NCI-H128 (cell line): ENCODE measurements at regions not wholly inside any gene's neighbourhood (a gene's known extent, or its start where the extent isn't known, plus 50 kb on each side); places are given as distances from the start of the nearest gene placed in this dataset.
A peak's percentile ranks its signal among the peaks of the same experiment; 100 is the strongest.
"Not testable (repeated sequence)": the region's sequence is repeated elsewhere in the genome, so short reads cannot be mapped to it uniquely, and the experiment has no call there.

Experiments used
- DNase-seq: peaks from one replicate; lab custom pipeline; 2025; ENCODE audit not compliant: unreplicated experiment; lab: John Stamatoyannopoulos, UW

DNA sequence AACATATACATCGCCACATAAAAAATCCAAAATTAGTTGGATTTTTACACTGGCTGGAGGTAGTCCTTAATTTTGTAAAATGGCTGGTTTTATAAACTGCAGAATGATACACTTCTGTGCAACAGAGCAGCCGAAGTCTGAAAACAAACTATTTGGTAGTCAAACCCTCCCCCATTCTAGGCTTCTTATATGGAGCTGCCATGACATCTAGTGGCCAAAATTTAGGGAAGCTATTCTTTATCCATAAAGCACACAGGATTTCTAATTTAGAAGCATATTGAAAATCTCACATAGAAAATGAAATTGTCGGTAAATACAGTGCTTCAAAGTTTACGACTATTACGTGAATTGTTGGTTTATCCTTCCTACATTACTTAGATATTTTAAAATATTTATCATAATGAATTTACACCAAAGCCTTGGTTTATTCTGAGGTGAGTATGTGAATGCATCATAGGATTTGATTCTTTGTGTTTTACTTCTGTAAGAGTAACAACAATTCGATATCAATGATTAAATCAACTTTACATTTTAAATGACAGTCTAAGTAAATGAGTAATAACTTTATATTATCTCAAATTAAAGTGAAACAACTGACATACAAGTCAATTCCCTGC lies 113.4 kb upstream of the FAM241A start:
- DNase-seq = no peak

DNA sequence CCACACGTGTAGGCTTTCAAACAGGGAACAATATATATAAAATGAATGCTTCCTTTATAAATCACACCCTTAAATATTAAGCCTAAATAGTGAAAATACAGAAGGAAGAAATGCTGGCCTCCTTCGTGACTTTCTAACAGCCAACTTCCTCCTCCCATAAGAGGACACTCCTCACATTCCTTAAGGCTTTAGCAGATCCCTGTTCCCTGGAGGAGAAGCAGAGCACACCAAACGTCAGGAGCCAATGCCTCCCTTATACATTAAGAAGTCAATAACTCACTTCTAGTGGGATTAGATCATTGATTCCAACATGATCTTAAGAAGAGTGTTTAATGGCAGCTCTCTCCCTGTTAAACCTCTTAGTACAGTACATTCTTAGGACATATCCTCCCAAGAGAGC lies 108.4 kb upstream of the FAM241A start:
- DNase-seq = no peak

DNA sequence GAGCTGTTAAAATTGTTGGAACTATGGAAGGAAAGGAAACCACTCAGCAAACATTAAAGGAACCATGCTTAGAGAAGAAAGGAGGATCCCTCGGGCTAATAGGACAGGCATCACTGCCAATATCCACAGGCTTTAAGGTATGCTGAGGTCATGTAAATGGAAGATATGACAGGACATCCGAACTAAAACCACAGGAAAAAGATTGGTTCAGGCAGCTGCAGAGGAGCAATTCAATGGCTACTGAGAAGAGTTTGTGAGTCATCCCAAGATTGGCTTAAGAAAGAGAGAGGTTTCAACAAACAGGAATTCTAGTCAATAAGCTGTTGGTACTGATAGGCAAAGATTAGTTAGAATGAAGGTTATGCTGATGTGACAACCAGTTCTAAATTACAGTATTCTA lies 106.4 kb upstream of the FAM241A start:
- no peak for DNase-seq

DNA sequence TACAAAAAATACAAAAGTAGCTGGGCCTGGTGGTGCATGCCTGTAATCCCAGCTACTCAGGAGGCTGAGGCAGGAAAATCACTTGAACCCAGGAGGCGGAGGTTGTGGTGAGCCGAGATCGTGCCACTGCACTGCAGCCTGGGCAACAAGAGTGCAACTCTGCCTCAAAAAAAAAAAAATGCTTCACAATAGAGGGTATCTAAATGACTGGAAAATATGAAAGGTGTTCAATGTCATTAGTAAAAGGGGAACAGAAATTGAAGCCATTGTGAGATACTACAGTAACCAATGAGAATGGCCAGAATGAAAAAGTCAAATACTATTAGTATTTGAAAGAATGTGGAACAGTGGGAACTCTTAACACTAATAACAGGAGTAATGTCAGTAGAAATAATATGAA lies 96.1 kb upstream of the FAM241A start:
- DNase-seq = not testable (repeated sequence)

DNA sequence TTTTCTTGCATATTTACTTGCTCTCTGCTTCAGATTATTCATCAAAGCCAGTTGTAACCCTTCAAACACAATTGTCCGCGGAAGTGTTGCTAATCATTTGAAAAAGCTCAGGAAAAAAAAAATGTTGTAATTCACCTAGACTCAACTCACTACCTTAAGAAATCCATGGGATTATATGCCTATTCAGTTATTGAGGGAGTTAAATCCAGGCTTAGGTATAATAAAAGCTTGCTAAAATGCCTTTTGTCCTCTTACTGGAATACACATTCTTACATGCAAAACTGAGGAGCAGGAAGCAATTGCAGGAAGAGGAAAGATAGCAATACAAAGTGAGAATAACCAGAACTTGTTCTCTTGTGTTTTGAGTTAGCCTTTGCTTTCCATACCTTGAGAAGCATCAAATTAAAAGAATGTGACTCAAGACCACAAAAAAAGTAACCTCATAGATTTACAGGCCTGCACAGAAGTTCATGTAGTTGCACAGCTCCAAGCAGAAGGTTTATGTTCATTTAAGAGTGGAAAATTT lies 91.4 kb upstream of the FAM241A start:
- DNase-seq = no peak

DNA sequence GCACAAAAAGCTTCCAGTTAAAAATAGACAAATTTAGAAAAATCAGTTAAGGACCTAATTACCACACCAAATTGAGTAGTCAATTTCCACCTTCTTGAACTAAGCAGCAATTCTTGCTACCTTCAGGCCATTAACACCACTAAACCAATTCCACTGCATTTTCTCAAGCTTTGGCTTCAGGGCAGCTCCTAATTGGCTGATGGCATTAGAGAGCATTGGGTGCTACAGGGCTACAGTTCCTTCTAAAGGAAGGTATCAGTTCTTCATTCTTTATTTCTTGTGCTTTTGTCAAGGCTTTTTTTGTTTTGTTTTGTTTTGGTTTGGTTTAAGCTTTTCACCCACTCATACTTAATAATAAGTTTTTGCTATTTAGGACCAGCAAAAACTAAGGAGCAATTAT lies 90.2 kb upstream of the FAM241A start:
- DNase-seq = no peak

DNA sequence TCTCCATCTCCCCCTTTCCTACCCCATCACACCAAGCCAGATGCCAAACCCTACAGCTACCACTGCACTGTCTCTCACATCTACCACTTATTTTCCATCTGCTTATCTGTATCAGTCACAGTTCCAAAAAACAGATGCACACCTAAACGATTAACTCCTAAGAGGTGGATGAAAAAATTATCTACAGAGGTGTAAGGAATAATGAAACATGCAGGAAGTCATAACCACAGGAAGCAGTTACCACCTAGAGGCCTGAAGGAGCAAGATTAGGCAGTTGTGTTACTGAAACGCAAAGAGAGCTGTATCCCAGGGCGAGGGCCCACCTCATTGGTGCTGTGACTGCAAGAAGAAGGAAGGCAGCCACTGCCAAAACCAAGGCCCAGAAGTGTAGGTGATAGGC lies 87.8 kb upstream of the FAM241A start:
- no peak for DNase-seq

DNA sequence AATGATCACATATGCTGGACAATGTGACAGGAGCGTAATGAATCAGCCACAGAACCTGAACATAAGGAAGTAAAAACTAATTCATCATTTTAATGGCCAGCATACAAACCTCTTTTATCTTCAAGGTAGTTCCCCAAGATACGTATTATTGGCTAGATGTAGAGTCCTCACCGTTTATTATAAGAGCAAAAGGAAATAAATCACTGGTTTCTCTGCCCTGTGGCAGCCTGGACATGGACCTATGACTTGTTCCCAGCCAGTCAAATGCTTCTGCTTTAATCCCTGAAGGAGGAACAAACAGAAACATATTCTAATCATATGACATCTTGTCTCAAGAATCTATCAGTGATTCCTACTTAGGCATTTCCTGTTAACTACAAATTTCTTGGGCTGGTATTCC lies 86.8 kb upstream of the FAM241A start:
- DNase-seq = no peak

DNA sequence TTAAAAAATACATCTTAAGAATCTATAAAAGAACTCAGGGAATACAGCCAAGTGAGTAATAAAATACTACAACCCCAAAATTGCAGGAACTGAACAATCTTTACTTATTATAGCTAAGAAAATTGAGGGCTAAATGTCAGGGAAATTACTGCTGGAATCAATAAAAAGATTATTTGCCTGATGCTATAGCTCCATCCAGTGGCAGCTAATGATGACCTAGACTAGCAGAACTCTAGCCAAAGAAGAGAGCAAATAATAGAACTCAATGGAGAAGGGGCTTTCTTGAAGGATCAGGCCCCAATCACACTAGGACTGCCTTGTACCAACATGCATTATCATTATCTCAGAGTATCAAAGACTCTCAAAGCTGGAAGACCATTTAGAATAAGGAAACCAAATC lies 85.0 kb upstream of the FAM241A start:
- DNase-seq = no peak

DNA sequence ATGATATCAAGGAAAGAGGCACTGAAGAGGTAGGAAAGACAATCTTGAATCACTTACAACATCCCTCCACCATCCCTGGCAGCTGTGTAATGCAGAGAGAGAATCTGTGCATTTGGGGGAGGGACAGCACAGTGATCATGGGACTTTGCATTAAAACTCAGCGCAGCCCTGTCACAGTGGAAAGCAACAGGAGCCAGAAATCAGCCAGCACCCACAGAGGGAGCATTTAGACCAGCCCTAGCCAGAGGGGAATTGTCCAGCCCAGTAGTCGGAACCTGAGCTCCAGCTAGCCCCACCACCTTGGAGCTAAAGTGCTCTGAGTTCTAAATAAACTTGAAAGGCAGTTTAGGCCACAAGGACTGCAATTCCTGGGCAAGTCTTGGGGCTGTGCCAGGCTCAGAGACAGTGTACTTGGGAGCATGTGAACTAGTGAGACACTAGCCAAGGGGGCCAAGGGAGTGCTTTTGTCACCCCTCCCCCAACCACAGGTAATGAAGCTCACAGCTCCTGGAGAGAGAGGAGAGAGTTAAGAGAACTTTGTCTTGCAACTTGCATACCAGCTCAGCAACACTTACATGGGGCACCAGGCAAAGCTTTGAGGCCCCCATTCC lies 83.9 kb upstream of the FAM241A start:
- DNase-seq = no peak

DNA sequence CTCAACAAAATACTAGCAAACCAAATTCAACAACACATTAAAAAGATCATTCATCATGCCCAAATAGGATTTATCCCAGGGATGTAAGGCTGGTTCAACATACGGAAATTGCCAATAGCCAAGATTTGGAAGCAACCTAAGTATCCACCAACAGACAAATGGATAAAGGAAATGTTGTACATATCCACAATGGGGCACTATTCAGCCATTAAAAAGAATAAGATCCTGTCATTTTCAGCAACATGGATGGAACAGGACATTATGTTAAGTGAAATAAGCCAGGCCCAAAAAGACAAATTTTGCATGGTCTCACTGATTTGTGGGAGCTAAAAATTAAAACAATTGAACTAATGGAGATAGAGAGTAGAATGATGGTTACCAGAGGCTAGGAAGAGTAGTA lies 82.0 kb upstream of the FAM241A start:
- DNase-seq = no peak

DNA sequence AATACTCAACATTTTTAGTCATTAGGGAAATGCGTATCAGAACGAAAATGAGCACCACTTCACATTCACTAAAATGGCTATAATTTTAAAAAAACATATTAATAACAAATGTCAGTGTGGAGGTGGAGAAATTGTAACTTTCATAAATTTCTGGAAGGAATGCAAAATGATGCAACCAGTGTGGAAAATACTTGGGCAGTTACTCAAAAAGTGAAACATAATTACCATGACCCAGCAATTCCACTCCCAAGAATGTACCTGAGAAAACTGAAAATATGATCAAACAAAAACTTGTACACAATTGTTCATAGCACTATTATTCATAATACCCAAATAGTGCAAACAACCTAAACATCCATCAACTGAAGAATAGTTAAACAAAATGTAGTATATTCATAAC lies 76.1 kb upstream of the FAM241A start:
- no peak for DNase-seq

DNA sequence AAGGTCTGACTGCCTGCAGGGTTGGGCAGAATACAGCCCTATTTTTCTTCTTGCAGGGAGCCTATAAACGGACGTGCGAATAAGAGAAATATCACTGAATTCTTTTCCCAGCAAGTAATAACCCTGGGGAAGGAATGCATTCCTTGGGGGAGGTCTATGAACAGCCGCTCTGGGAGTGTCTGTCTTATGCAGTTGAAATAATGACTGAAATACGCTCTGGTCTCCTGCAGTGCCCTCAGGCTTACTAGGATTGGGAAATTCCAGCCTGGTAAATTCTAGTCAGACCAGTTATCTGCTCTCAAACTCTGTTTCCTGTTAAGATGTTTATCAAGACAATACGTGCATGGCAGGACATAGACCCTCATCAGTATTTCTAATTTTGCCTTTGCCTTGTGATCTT lies 72.1 kb upstream of the FAM241A start:
- no peak for DNase-seq

DNA sequence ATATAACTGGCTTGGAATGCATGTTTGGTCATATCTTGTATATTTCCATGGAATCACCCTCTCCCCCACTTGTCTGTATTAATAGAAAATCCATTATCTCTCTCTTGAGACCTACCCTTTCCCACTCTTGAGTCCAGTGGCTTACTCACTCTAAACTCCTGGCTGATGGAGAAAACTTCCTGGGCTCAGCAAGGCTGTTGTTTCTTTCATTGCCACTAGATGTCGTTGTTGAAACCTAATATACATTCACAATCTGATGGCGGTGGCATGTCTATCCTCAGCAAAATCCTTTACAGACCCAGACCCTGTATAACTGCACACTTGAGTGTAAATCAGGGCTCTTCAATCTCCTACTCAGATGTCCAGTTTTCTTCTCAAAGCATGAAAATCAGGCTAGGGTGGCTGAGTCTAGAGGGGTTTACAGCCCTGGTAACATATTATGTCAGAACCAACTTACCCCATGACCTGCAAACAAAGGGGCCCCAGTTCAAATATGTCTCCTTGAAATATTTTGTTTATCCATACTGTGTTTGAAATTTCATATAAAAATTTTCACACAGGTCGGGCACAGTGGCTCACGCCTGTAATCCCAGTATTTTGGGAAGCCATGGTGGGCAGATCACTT lies 70.0 kb upstream of the FAM241A start:
- DNase-seq = peak; percentile 0

DNA sequence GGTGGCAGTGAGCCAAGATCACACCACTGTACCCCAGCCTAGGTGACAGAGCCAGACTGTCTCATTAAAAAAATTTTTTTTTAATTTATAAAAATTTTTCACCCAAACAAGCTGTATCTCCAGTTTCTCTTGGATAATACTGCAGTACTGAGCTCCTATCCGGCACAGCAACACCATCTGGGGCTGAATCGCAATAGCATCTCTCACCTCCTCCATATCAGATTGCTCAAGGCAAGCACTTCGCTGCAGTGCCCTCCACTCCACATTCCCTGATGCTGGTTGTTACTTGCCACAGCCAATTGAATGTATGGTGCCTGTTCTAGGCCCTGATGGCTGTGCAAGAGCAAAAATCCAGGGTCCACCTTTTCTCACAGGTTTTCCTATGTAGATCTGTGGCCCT lies 69.3 kb upstream of the FAM241A start:
- no peak for DNase-seq

DNA sequence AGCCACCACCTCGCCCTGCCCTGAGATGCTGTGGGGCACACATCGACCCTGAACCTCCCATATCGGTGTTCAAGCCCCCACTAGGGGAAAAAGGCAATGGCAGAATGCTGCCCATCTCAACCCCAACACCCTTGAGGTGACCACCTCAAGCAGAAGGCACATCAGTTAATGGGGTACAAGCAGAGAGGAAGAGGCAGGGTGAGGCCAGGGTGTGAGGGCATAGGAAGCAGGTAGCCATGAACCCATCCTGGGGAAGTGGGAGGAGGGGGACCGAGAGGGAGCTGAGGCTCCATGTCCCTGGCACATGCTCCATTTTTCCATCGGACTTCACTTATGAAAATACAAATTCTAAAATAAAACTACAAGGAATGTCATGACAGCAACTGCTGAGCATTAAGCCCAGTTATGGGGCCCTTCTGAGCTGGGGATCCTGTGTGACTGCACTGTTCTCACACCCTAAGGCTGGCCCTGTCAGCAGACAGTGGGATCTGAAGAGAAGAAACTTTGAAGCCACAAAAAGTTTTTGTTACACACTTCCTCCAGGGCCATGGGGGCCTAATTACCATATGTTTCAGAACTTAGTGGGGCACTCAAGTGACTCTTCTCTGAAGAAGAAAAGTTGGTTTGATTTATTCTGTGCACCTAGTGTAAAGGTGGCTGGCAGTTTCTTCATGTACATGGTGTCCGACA lies 68.2 kb upstream of the FAM241A start:
- no peak for DNase-seq

DNA sequence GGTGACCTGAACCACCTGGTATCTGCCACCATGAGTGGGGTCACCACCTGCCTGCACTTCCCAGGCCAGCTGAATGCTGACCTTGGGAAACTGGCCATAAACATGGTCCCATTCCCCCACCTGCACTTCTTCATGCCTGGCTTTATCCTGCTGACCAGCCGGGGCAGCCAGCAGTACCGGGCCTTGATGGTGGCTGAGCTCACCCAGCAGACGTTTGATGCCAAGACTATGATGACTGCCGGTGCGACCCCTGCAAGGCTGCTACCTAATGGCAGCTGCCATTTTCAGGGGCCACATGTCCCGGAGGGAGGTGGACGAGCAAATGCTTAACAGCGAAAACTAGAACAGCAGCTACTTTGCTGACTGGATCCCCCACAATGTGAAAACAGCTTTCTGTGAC lies 67.5 kb upstream of the FAM241A start:
- no peak for DNase-seq

DNA sequence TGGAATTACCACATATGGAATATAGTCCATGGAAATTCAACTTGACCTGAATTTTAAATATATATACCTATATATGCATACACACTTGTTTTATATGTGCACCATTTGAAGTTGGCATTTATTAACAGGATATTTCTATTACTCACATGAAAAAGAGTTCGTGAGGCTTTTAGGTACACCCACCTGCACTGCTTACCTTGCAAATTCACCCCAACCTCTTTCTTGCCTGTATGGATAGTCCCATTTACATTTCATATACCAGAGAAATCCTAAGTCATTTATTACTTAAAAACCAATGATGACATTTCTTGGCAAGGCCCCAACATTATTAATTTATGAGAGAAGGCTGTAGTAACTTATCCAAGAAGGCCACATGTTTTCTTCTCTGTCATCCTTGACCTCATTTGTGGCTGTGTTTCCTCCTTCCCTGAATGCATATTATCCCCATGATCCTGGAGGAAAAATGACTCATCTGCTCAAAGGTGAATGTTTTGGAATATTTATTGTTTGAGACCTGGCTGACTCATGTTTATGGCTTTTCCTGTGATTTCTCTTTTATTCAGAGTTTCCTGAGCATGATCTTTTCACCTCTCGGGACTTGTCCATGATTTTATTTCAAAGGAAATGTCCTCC lies 62.2 kb upstream of the FAM241A start:
- DNase-seq = no peak

DNA sequence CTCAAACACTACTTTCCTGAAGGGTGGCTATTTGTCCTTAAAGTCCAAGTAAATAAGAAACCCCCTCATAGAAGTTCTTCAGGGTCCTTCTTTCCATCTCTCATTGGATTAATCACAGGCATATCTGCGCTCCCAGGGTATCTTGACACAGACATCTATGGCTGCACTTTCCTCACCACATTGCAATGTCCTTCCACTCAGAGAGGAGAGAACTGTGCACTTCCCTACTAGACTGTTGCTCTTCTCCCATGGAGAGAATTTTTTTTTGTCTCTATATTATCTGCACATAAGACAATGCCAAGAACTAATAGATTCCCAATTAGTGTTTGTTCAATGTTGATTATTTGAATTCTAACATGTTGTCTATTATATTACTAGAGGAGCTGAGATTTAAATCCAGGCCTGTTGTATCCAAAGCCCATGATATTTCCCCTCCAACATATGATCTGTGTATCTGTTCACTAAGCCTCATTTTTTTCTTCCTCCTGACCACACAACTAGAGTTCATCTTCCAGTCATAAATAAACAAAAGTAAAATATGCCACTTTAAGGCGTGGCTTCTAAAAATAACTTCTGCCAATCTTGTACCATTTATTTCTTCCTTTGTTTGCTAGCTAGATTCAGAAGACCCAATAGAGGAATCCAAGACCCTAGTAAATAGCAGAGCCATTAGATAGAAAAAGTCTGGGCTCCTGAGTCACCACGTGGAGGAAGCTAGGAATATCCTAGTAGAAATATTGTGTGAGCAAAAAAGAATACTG lies 61.5 kb upstream of the FAM241A start:
- no peak for DNase-seq

DNA sequence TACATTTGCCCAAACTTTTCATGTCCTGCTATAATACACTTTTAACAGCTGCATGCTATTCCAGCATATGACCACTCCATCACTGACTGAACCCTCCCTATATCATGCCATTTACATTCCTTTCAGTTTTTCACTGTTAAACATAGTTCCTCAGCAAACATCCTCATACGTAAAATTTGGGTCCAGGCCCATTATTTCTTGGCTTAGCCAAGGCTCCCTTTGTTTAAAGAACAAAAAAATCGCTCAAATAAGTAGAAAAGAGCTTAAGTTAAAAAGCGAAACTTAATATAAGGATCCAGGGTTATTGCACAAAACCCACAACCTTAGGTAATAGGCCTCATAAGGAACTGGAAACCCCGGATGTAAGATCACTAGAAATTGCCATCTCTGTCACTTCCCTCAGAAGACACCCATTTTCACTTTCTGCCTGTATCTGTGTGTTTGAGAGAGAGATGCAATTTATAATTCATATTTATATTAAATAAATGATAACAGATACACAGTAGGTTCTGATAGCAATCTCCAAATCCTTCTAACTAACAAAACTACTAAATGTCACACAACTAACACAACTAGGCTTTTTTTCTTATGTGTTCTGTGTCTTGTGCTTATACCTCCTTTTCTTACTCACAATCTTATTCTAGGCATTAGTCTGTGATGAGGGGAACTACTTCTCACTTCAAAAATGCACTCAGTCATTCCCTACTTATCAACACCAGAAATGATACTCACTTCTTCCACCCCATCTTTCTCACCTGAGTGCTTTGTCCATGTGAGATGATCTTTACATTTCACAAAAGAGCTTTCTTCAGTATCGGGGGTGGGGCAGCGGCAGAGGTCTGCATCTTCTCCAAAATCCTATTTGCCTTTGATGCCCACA lies 59.9 kb upstream of the FAM241A start:
- DNase-seq = no peak
